ENCODE measurements at regions not wholly inside any gene's neighbourhood (a gene's known extent, or its start where the extent isn't known, plus 50 kb on each side); places are given as distances from the start of the nearest gene placed in this dataset.
"Not testable (repeated sequence)": the region's sequence is repeated elsewhere in the genome, so short reads cannot be mapped to it uniquely, and the experiment has no call there.

DNA sequence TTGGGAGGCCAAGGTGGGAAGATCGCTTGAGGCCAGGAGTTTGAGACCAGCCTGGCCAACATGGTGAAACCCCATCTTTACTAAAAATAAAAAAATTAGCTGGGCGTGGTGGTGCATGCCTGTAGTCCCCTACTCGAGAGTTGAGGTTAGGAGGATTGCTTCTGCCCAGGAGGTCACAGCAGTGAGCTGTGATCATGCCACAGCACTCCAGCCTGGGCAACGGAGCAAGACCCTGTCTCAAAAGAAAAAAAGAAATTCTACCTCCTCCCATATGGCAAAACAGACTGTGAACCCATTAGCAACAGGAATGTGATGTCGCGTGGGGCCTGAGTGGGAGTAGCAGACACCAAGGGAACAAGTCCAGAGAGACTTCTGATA lies 99.7 kb upstream of the MED13L start:
- intact Hi-C loops (cut with DNase I); DNase-seq: not testable (repeated sequence)

DNA sequence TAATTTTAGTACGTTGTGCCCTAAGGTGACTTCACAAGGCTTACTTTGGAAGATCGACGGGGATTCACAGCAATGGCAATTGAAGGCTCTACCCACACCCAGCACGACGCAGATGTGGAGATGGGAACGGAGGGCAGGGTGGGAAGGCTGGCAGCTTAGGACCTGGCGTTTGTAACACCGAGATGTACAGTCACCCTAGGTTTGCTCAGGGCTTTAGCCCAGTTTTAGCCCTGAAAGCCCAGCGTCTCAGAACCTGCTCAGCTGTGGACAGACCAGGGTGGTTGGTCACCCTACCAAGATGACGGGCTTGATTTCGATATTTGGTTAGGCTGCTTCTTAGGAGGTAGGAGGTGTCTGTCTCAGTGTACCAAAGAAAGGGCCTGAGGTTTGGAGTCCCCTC lies 100.5 kb upstream of the MED13L start:
- intact Hi-C loops (cut with DNase I) = no loop called here

DNA sequence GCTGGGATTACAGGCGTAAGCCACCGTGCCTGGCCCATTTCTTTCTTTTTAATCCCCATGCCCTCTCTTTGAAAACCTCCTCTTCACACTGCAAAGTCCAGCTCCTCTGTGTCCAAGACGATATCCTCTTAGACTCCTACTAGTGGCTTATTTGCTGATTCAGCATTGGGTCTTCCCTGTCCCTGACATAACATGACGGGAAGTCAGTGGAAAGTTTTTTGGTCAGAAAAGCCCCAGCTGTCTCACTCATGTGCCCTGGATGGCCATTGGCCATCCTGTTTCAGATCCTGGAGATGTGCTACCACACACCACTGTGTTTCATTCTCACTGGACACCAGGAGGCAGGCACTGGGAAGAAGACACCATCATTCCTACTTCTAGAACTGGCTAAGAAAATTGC lies 102.6 kb upstream of the MED13L start:
- intact Hi-C loops (cut with DNase I) = no loop called here
- no peak for DNase-seq

More for the DNA sequence above, 100.5 kb upstream of the MED13L start:
- DNase-seq = no peak

DNA sequence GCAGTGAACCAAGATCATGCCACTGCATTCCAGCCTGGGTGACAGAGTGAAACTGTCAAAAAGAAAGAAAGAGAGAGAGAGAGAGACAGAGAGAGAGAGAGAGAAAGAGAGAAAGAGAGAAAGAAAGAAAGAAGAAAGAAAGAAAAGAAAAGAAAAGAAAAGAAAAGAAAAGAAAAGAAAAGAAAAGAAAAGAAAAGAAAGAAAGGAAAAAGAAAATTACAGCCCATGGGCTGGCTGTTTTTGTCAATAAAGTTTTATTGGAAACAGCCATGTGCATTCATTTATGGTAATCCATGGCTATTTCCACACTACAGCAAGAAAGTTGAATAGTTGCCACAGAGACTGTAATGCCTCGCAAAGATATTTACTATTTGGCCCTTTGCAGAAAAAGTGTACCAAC lies 103.2 kb upstream of the MED13L start:
- DNase-seq; intact Hi-C loops (cut with DNase I): not testable (repeated sequence)

- DNase-seq = no peak
- intact Hi-C loops (cut with DNase I) = no loop called here
Measured at GRCh38 chr12:116381240-116381743, 103.8 kb upstream of the MED13L start.

GRCh38 chr12:116381744-116382685 lies 104.5 kb upstream of the MED13L start:
- intact Hi-C loops (cut with DNase I) = no loop called here
- no peak for DNase-seq

GRCh38 chr12:116382686-116383530 lies 105.4 kb upstream of the MED13L start:
- intact Hi-C loops (cut with DNase I) = no loop called here
- DNase-seq = peak in 9 of 42 donors; percentile 11 to 63 (median 37)

DNA sequence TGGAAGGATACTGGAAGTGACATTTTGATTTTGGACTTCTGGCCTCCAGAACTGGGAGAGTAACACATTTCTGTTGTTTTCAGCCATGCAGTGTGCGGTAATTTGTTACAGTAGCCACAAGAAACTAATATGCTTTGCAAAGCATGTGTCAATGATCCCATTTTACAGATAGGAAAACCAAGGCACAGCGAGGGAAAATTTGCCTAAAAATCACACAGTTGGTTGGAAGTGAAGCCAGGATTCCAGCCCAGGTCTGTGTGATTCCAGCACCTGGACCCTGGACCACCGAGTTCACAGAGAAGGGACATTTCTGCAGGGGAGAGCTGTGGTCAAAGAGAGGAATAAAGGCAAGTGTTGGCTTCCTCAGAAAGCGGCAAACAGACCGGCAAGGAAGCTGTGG lies 106.7 kb upstream of the MED13L start:
- no peak for DNase-seq
- intact Hi-C loops (cut with DNase I) = no loop called here

DNA sequence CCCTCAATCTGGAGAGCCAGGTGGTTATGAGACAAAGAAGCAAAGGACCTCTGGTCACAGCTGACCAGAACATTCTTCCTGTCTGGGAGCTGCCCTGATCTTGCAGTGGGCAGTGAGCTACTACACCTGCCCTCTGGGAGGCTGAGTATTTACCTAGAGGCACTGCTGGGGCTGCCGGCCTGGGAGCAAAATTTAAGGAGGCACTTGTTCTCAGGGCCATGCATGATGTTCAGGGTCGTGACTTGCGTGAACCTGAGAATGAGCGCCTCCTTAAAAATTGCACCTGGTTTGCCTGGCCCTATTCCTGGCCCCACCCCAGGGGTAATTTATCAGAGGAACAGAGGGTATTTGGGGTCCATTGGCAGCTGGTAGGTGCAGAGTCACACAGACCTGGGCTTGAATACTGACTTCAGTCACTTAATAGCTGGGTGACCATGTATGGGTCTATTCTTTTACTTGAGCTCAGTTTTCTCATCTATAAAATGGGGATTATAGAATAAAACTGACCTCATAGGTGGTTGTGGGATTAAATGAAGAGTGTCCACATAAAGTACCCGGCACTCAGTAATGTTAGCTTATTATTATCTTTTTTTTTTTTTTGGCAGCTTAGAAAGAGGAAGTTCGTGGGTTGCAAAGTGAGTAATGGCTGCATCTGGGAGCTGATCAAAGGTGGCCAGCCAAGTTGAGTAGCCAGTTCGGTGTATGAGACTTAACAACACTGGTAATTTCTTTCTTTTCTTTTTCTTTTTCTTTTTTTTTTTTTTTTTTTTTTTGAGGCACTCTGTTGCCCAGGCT lies 107.4 kb upstream of the MED13L start:
- no peak for DNase-seq
- intact Hi-C loops (cut with DNase I) = no loop called here

- intact Hi-C loops (cut with DNase I) = no loop called here
- no peak for DNase-seq
Measured at GRCh38 chr12:116385486-116386217, 108.2 kb upstream of the MED13L start.

GRCh38 chr12:116389326-116389725 lies 111.8 kb upstream of the MED13L start:
- no peak for DNase-seq
- intact Hi-C loops (cut with DNase I) = no loop called here

DNA sequence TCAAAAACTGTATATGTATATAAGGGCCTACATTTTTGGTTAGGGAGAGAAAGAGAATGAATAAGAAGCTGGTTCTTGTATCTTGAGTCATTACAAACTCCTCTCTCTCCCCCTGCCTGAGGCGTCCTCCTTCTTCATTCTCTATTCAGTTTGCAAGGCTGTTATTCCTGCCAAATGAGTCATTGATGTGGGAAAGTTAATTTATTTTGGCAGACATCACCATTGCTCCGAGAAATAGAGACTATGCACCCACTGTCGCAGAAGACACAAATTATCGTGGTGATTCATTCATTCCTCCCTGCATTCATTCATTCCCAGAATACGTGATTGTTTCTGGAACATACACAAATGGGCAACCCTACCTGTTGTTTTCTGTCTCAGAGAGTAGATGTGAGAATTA lies 112.5 kb upstream of the MED13L start:
- peak in 21 of 42 donors; percentile 7 to 78 (median 38) for DNase-seq
- intact Hi-C loops (cut with DNase I) = no loop called here

DNA sequence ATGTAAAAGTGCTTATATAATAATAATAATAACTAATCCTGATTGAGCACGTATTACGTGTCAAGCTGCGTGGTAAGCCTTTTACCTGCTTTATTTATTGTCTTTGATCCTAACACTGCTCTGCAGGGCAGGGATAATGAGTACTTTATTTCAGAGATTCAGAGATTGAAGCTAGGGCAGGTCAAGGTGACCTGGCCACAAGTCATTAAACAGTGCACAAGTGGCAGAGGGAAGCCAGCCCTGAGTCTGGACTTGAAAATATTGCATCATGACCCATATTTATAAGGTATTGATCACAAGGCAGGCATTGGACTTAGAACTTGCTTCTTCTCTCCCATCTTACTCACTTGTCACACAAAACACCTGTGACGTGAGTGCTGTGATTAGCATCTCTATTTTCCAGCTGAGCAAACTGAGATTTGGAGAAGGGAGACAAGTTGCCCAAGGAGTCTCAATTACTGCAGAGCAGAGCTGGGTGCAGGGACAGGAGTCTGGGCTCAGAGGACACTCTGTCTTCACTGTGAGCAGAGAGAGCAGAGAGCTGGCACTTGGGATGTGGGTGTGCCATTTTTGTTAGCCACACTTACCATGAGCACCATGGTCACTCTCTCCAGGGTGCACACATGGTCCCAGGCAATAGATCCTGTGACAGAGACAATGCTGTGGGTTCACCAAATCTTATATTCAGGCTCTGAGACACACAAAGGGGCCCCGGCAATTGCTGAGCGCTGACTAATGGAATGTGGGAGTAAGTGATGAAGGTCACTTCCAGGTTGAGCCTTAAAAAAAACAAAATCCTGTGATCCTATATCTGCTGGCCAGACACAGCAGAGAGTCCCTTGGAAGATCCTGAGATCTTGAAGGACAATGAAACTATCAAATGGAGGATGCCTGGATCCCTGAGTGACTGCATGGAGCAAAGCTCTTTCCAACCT lies 113.2 kb upstream of the MED13L start:
- intact Hi-C loops (cut with DNase I) = no loop called here
- no peak for DNase-seq

GRCh38 chr12:116391501-116391900 lies 114.0 kb upstream of the MED13L start:
- DNase-seq = no peak
- intact Hi-C loops (cut with DNase I) = no loop called here

DNA sequence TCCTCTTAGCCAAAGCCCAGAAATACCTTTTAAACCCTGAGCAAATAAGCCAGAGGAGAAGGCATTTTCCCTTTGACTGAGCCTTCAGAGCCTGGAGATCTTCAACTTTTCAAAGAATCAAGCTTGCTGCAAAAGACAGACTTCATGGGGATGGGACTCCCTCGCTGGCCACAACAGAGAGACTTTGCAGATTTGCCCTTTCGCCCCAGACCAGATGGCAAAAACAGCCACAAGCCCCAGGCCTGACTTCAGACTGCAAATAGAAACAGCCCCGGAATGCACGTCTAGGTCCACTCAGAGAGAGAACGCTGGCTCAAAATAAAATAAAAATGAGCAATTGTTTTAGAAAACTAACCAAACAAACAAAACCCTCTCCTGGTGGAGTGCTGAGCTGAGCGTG lies 114.6 kb upstream of the MED13L start:
- intact Hi-C loops (cut with DNase I) = no loop called here
- no peak for DNase-seq

DNA sequence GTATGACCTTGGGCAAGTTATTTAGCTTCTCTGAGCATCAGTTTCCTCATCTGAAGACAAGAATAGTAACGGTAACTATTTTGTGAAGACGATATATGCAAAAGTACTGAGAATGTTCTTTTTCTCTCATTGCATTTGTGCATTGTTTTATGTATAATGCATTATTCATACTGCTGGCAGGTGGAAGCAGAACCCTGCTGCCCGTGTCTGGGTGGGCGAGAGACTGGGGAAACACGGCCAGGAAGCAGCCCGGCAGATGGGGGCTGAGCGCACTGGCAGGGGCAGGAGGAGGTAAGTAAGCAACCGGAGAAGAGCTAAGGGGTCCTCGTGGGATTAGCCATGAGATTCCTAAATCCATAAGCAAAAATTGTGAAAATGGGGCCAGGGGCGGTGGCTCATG lies 115.8 kb upstream of the MED13L start:
- no peak for DNase-seq
- intact Hi-C loops (cut with DNase I) = no loop called here

DNA sequence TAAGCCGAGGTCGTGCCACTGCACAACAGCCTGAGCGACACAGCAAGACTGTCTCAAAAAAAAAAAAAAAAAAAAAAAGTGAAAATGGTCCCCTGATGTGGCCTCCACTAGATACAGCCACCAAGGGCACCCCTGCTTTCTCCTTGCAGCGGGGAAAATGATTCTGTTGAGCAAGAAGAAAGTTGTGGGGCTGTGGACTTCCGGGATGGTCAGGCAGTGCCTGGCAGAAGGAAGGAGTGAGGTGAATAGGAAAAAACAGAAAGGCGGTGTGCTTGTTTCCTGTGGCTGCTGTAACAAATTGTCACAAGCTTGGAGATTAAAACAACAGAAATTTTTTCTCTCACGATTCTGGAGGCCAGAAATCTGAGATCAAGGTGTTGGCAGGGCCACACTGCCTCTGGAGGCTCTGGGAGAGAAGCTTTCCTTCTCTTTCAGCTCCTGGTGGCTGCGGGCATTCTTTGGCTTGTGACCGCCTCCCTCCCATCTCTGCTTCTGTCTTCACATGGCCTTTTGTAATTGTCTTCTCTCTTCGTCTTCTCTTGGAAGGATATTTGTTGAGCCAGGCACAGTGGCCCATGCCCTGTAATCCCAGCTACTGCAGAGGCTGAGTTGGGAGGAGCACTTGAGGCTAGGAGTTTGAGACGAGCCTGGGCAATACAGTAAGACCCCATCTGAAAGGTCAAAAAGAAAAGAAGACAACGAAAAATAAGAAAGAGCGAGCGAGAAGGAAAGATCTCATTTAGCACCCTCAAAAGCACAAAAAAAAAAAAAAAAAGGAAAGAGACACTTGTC lies 116.6 kb upstream of the MED13L start:
- DNase-seq = no peak
- intact Hi-C loops (cut with DNase I) = no loop called here
